DMS53 (cell line): ENCODE measurements at regions not wholly inside any gene's neighbourhood (a gene's known extent, or its start where the extent isn't known, plus 50 kb on each side); places are given as distances from the start of the nearest gene placed in this dataset.
"Not testable (repeated sequence)": the region's sequence is repeated elsewhere in the genome, so short reads cannot be mapped to it uniquely, and the experiment has no call there.

Experiments used
- DNase-seq: peaks from one replicate; lab custom pipeline; 2025; lab: John Stamatoyannopoulos, UW

DNA sequence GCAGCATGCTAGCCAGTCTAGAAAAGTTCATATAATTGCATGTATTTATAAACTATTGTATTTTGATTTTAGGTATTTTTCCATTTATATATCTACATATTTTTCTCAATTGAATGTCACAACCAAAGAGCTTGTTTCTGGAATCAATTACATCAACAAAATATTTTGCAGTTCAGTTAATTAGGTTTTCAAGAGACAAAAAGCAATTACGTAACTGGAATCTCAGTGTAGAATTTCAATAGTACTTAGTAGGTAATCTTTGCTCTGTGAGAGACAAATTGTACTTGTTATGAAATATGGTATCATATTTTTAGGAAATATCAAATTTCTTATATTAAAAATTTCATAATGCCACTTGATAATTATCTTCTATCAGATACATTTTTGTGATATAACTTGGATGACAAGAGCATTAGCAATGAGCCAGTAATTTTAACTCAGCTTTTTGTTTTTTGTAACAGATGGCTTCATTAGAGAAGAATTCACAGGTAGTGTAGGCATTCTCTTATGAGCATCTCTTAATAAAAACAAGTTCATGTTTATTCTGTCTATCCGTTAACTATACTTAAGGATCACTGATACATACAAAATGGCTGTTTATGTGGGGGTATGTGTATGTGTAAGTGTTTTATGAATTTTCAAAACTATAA lies 774.7 kb downstream of the C12orf50 start:
- no peak for DNase-seq

DNA sequence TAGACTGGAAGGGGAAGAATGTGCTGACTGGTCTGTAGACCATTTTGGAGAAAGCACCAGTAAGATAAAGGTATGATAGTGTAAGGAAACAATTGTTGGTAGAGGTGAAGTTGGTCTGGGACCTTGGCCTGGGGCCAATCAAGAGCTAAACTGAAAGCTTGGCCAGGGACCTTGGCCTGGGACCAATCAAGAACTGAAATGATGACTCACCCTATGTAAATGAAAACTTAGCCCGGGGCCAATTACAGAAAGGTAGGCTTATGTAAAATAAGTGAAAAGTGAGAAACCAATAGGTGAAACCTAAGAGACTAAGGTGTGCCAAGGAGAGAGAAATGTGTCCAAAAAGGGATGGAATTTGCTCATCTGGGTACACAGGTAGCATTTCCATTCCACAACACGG lies 776.0 kb downstream of the C12orf50 start:
- DNase-seq, result peak; percentile 48

DNA sequence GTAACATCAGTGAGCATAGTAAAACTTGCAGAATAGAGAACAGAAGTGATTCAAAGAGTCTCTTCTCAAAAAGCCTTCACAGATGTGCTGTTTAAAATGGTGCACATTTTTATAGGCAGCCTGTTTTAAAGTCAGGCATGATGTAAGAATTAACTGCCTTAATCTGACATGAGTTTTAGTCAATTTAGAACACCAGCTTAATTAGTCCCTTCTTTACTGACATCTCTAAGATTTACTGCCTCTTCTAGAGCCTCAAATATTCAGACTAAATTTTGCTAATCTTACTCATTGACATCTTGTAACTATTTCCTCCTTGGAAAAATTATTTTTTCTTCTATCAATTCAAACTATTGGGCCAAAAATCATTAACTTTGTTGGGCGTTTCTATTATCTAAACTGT lies 782.5 kb downstream of the C12orf50 start:
- DNase-seq, result no peak

DNA sequence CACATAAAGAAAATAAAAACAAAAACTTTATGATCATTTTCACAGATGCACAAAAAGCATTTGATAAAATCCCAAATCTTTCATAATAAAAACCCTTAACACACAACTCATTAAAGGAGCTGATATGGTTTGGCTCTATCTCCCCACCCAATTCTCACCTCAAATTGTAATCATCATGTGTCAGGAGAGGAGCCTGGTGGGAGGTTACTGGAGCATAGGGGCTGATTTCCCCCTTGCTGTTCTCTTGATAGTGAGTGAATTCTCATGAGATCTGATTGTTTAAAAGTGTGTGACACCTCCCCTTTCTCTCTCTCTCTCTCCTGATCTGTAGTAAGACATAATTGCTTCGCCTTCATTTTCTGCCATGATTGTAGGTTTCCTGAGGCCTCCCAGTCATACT lies 790.7 kb downstream of the C12orf50 start:
- no peak for DNase-seq

DNA sequence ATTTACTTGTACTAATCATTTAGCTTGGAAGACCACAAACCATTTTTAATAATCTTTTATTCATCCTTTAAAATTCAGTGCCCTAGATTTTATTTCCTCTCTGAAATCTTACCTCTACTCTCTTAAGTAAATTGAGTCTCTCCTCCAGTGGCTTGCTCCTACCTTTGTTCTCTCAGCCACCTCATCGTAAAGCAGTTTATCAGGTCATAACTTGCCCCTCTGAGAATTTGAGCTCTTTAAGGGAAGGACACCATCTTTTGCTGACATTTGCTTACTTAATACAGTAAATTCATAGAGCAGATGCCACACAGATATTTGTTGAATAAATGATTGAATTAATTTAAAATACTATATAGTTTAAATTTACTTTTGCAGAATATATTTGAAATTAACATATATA lies 794.3 kb downstream of the C12orf50 start:
- no peak for DNase-seq

DNA sequence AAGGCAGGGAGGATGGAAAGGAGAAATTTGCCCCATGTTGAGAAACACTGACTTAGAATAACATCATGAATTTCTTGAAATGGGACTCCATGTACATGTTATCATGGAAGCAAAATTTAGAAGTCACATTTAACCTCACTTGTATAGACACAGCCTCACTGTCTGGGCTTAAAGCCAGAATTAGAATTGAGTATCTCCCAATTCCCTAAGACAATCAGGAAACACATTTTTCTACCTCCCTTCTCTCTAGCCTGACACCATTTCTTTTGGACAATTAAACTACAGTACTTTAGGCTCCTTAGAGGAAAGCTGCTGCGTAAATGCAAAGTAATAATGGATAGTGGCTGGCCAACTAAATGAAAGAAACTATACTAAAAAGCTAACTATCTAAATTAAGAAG lies 795.5 kb downstream of the C12orf50 start:
- DNase-seq, result no peak

DNA sequence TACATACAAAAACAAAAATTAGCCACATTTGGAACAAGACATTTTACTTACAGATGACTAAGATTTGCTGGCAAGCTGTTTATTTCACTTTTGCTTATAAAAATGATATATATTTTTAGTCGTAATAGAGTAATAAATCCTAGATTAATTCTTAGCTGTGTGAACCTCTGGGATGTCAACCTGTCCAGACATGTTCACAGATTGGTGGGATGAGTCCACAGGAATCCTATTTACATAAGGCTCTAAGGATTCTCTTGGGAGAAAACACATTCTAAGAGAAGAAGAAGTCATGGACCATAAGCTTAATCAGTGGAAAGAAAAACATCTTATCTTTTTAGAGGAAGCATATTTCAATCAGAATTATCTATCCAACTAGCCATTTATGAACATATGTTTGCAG lies 797.4 kb downstream of the C12orf50 start:
- no peak for DNase-seq

DNA sequence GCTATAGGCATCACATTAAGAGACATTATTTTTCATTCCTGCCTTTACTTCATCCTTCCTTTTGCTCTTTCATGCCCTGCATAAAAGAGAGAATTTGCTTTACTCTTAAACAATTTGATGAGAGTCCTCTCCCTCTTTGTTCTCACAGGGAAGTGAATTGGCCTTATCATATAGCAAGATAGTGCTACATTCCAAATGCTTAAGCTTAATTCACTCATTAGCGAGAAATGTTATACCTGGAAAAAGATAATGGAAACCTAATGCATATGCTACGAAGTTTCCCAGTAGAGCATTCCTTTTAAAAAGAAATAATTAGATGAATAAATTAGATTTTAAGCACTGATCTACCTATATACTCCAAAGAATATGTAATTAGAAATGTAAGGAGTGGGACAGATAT lies 798.8 kb downstream of the C12orf50 start:
- DNase-seq, result no peak

DNA sequence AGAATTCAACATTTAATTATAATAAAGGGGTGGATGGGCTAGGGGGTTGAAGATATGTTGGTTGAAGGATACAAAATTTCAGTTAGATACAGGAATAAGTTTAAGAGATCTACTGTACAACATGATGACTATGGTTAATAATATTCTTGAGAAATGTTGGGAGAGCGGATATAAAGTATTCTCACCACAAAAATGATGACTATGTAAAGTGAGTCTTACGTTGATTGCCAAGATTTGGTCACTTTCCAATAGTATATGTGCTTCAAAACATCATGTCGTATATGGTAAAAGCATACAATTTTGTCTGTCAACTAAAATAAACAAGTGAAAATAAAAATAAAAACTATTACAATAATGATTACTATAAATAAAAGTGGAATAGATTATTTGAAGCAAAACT lies 802.0 kb downstream of the C12orf50 start:
- DNase-seq, result no peak

DNA sequence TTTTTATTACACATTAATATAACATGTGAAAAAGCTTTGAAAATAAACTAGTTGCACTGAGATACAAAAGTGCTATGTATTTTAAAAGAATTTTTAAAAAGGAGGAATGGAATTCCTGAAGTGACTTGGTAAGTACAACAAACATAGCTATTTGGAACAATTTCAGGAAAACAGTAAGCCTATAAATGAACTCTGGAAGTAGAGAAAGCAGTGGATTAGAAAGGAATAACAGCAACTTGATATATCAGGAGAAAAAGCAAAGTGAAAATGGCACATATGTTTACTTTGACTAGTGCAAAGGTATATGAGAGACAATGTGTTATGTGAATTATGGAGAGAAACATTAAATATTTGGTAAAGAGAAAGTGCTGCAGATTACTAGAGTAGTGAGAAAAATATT lies 811.7 kb downstream of the C12orf50 start:
- DNase-seq, result no peak

DNA sequence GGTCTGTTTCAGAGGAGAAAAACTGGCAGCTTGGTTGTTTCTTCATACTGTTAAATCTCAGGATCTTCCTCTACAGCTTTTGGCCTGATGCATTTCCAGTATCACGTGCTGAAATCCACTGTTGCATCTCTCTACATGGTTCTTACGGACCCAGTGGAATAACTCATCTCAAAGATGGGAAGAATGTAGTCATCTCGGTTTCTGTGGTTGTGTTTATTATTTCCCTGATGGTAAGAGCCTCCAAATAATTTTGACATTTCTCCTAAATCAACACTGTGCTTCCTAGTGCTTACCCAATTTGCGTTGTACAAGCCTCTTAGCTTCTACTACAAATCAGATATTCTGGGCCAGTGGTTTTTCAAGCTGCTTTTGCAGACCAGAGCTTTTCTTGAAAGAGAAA lies 812.8 kb downstream of the C12orf50 start:
- no peak for DNase-seq

DNA sequence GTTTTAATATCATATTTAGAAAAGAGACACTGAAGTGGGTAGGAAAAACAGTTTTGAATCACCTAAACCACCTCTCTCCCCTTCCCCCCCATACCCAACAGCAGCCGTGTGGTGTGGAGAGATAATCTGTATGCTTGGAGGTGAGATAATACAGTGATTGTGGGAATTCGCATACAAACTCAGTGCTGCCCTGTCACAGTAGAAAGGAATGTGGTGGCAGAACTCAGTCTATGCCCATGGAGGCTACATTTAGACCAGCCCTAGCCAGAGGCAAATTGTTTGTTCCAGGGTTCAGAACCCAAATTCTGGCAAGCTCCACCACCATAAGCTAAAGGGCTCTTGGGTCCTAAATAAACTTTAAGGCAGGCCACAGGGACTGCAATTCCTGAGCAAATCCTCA lies 827.0 kb downstream of the C12orf50 start:
- DNase-seq, result no peak

DNA sequence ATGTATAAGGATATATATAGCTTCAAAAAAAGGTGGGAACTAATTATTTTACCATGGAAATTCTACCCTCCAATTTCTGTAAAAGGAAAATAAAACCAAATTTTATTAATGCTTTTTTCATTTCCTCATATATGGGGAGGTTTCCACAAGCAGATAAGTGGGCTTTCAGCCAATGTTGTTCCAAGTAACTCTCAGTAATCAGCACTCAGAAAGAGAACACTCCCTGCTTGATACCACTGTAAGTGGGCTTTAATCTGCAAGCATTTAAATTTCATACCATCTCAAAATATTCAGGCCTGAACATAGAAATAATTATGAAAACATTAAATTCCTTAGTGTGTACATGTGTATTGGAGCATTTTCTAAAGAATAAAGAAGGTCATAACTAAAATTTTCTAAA lies 827.6 kb downstream of the C12orf50 start:
- no peak for DNase-seq

DNA sequence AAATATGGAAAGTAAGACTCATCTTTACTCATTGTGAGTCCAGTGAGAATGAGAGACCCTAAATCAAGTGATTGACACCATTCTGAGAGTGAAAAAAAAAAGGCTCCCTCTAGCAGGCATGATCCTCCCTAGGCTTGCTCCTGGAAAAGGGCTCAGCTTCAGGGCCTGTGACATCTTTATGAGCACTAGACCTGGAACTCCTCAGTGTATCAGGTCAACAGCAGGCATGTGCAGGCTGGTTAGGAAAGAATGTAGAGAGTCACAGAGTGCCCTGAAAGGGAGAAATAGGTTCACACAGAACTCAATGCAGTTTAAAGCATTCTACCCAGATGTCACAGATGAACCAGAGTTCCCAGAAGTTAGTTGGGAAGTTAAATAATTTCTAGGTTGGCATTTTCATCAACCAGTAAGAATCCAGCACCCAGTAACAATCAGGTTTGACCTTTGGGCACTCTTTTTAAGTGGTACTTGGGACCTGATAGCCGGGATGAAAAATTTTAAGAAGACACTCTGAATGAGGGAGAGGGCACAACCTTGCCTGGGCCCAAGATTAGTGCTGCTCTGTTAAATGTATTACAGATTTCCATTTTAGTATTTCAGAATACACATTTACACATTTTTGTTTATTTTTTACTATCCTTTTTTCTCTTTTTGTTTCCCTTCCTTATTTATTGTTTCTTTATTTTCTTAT lies 828.8 kb downstream of the C12orf50 start:
- DNase-seq, result no peak

DNA sequence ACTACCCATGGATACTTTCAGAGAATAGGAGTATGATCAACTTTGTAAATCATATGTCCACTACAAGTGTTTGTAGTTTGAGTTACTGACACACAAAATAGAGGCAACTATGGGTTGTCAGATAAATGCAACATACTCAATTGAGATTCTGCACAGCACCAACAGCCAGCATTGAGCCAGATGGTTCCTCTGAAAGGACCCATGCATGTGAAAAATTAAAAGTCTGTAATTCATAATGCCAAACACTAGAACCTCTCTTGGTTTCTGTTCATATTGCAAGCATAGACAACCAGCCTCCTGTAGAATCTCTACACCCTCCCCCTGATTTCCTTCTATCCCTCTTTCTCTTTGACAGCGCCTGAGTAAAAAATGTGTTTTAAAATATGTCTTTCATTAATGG lies 831.0 kb downstream of the C12orf50 start:
- no peak for DNase-seq

DNA sequence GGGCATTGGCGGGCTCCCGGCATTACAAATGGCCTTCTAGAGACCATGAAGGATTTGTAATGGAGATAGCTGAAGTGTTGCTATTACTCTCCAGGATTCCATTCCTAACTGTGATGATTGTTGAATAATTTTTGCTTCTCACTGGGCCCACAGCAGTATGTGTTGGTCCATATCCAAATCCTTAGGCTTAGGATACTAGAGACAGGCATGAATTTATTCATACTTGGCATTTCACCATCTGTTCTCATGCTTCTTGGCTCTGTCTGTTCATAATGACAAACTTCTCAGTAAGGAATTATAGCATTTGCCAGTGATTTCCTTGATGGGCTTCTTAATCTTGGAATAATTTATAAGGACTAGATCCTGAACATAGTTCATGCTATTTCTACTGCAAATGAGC lies 832.9 kb downstream of the C12orf50 start:
- no peak for DNase-seq

DNA sequence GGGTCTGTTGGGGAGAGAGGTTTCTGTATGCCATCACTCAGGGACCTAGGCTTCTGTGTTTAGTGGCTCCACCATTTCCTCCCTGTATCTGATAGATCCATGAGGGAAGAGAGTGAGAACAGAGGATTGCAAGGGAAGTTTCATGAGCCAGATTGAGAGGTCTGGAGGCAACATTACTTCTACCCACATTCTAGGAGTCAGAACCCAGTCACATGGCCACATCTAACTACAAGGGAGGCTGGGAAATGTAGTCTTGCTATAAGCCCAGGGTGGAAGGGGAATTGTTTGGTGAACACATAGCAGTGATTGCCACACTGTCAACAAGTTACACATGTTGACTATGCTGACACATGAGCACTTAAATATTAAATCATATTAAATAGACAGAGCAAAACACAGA lies 834.8 kb downstream of the C12orf50 start:
- DNase-seq, result not testable (repeated sequence)

DNA sequence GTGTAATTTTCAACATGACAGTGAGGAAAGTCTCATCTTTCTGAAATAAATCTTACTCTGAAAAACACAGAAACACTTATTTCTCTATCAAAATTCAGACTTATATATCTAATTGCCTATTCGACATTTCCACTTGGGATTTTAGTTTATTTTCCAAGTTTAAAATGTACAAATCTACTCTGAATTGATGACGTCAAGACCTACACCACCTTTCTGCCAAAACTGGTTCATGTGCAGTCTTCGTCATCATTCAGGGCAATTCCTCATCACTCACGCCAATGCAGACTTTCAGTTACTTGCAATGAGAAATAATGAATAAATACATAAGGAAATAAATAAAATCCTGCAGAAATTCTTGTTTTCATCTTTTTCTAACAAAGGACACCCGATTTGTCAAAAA lies 843.8 kb downstream of the C12orf50 start:
- DNase-seq, result no peak

DNA sequence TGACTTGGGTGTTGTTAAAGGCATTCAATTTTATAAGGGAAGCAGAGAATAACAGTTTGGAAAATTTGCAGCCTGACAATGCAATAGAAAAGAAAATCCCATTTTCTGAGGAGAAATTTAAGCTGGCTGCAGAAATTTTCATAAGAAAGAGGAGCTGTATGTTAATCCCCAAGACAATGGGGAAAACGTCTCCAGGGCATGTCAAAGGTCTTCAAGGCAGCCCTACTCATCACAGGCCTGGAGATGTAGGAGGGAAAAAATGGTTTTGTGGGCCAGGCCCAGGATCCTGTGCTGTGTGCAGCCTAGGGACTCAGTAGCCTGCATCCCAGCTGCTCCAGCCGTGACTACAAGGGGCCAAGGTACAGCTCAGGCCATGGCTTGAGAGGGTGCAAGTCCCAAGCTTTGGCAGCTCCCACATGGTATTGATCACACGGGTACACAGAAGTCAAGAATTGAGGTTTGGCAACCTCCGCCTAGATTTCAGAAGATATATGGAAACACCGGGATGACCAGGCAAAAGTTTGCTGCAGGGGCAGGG lies 846.4 kb downstream of the C12orf50 start:
- DNase-seq, result no peak

DNA sequence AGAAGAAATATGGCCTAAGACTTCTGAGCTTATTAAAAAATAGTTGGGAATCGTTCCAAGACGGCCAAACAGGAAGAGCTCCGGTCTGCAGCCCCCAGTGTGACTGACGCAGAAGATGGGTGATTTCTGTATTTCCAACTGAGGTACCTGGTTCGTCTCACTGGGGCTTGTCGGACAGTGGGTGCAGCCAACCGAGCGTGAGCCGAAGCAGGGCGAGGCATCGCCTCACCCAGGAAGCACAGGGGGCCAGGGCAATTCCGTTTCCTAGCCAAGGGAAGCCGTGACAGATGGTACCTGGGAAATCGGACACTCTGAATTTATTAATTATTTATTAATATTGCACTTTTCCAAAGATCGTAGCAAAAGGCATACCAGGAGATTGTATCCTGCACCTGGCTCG lies 857.8 kb downstream of the C12orf50 start:
- DNase-seq, result no peak

DNA sequence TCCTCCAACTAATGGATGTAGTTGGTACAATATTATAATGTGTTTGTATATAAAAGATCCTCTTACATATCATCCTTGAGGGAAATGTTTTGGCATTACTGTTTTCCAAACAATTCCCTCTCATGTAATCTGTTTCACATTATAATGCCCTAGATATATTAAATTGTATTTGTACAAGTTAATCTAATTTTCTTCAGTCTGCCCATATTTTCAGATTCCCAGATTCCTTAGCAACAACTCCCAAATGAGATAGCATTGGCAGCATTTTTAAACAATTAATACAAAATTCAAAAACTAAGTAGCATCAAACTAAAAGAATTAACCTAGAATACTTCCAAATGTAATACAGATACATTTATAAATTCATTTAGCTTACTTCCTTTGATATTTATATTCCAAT lies 860.2 kb downstream of the C12orf50 start:
- DNase-seq, result no peak

DNA sequence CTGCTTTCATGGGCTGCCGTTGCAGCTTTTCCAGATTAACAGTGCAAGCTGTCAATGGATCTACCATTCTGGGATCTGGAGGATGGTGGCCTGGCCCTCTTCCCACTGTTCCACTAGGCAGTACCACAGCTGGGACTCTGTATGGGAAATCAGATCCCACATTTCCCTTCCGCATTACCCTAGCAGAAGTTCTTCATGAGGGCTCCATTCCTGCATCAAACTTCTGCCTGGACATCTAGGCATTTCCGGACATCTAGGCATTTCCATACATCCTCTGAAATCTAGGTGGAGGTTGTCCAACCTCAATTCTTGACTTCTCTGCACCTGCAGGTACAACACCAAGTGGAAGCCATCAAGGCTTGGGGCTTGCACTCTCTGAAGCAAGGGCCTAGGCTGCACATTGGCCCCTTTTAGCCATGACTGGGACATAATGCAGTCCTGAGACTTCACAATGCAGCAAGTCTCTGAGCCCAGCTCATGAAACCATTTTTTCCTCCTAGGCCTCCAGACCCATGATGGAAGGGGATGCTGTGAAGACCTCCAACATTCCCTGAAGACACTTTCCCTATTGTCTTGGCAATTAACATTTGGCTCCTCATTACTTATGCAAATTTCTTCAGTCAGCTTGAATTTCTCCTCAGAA lies 863.3 kb downstream of the C12orf50 start:
- peak; percentile 57 for DNase-seq

DNA sequence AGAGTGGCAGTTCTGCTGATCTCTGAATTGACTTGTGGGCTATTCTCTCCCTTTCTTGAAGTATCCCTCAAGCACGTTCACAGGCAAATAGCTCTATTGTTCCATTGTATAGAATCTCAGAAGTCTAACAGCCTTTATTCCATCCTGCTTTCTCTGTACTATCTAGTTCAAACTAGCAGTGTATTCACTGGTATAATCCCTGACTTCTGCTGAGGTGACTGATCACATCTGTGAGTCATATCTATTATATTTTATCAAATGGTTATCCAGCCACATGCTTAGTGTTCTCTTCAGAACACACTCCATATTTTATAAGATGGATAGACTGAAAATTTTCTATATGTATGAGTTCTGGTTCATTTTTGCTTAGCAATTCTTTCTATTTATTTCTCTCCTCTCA lies 866.1 kb downstream of the C12orf50 start:
- no peak for DNase-seq
